Erythroblast (primary cell): ENCODE measurements at regions not wholly inside any gene's neighbourhood (a gene's known extent, or its start where the extent isn't known, plus 50 kb on each side); places are given as distances from the start of the nearest gene placed in this dataset.

Source experiments
- DNase-seq, 2 experiments: peaks; one replicate each; lab custom pipeline; 2025; lab: John Stamatoyannopoulos, UW
- GATA1 ChIP-seq: IDR thresholded peaks from 2 replicates; pipeline ENCODE4 v1.6.1; 2011; ENCODE audit warnings: low read depth, mild to moderate bottlenecking, control low read depth, low read length, moderate library complexity
- POLR2A ChIP-seq: IDR thresholded peaks from 2 replicates; pipeline ENCODE4 v1.6.1; 2011; ENCODE audit warnings: mild to moderate bottlenecking, low read length

DNA sequence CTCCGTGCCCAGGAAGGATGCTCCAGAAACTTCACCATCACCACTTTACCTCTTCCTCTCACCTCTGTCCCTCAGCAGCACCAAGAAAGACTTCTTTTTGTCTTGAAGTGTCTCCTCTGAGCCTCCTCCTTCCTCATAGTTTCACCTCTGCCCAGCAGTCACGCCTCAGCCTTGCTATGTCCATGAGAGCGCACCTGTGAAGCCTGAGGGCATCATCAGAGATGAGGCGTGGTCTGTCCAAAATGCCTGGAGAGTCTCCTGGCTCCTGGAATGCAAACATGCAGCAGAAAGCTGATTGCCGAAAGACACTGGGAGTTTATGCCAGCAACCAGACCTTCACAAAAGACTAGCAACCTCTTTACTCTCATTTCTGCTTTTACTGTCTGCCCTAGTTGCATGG lies 336.6 kb downstream of the TEX29 start:
- TF ChIP-seq GATA1, result no peak
- TF ChIP-seq POLR2A, result no peak
- DNase-seq, result no peak

- no peak for TF ChIP-seq GATA1
- TF ChIP-seq POLR2A, result no peak
- DNase-seq, result no peak
Measured at GRCh38 chr13:111658145-111659100, 338.0 kb downstream of the TEX29 start.

DNA sequence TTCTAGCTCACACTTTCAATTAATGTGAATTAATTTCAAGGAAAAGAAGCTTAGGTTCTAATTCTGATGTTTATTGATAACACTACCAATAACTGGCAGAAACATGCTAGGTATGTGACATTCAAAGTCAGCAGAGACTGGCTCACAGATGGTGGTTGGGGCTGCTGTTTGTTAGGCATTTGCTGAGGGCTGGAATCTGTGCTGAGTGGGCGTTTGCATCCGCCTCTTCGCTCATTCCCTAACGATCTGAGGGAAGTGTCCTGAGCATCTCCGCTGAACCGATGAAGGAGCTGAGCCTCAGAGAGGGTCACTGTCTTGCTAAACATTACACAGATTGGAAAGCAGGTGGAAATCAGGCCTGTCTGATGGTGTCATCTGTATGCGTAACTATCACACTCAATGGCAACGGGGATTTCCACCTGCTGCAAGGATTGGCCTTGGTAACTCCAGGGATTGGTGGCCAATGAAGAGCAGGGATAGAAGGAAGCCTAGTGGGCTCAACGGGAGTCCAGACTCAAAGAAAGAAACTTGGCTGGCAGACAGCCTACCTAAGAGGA lies 338.9 kb downstream of the TEX29 start:
- DNase-seq, result no peak
- TF ChIP-seq POLR2A (no peak), GATA1 (no peak)

- DNase-seq, result no peak
- TF ChIP-seq GATA1 (no peak), POLR2A (no peak)
Measured at GRCh38 chr13:111659842-111660241, 339.4 kb downstream of the TEX29 start.

GRCh38 chr13:111661052-111661451 lies 340.6 kb downstream of the TEX29 start:
- DNase-seq, result no peak
- TF ChIP-seq POLR2A, result no peak
- no peak for TF ChIP-seq GATA1

DNA sequence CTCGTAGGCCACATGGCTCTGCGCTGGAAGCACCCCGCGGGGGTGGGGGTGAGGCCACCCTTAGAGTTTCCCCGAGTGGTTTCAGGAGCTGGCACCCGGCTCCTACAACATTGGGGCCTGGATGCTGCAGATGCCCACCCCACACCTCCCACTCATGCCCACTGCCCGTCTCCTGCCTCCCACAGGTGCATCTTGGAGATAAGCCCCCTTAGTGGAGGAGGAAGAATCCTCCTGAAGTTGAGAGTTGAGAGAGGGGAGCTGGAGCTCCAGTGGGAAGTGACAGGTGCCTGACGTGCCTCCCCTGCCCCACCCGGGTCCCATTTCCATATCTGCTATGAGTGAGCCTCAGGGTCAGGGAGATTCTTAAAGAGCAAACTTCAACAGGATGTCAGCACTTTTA lies 341.3 kb downstream of the TEX29 start:
- no peak for TF ChIP-seq POLR2A
- TF ChIP-seq GATA1, result no peak
- no peak for DNase-seq

- no peak for DNase-seq
- TF ChIP-seq GATA1 (no peak), POLR2A (no peak)
Measured at GRCh38 chr13:111662451-111662850, 342.0 kb downstream of the TEX29 start.

- DNase-seq, result no peak
- TF ChIP-seq GATA1 (no peak), POLR2A (no peak)
Measured at GRCh38 chr13:111662895-111663294, 342.5 kb downstream of the TEX29 start.

GRCh38 chr13:111663505-111663904 lies 343.1 kb downstream of the TEX29 start:
- DNase-seq, result no peak
- no peak for TF ChIP-seq POLR2A
- no peak for TF ChIP-seq GATA1

DNA sequence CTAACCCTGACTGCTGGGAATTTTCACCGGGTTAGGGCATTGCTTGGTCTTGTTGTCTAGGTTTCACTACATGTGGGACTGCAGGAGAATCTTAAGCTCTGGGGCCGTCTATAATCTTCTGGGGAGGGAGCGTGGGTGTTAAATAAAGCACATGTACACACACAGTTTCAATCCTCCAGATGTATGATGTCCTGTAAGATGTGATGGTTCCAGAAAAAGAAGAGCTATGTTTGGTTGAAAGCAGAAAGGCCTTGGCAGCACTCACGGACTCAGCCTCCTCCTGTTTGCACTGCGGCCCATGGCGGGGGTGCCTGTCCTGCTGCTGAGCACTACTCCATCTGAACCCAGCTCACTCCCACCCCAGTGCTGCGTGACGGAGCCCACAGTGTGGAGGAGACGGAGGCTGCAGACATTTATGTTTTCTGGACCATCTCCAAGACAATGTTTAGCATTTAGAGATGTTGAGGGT lies 343.5 kb downstream of the TEX29 start:
- no peak for TF ChIP-seq GATA1
- no peak for TF ChIP-seq POLR2A
- DNase-seq, result no peak

- DNase-seq, result no peak
- TF ChIP-seq POLR2A (no peak), GATA1 (no peak)
Measured at GRCh38 chr13:111664696-111665095, 344.3 kb downstream of the TEX29 start.

DNA sequence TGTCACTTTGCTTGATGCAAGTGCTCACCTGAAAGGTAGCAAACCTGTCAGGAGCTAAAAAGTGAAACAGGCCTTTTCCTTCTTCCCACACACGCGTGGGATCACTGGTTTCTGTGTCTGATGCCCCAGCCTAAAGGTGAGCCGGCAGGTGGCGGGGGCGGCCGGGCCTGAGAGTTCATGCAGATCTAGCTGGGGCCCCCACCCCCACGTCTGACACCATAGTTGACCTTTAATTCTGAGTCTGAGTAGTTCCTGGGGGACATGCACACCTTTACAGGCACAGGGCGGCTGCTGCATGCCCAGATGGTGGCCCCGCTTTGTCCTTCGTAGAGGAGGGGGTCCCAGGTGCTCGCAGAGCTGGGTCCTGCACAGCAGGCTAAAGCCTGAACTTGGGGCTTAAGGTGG lies 345.3 kb downstream of the TEX29 start:
- DNase-seq, result no peak
- TF ChIP-seq POLR2A (no peak), GATA1 (no peak)

DNA sequence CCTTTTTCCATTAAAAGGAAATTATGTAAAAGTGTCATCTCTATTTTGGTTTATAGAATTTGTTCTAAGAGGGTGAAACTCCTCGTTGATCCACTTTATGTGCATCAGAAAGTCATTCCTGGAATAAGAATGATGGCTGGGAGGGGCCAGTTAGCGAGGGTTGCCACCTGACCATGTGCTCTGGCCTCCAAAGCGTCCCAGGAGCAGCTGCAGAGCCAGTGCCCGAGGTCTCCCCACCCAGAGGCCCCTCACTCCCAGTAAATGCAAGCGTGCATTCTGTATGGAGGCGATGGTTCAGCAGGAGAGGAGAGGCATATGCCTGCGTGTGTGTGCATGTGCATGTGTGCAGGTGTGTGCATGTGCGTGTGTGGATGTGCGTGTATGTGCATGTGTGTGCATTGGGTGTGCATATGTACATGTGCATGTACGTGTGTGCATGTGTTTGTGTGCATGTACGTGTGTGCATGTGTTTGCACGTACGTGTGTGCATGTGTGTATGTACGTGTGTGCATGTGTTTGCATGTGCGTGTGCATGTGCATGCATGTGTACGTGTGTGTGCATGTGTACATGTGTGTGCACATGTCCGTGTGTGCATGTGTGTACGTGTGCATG lies 345.8 kb downstream of the TEX29 start:
- no peak for TF ChIP-seq GATA1
- no peak for TF ChIP-seq POLR2A
- no peak for DNase-seq

GRCh38 chr13:111667757-111668156 lies 347.3 kb downstream of the TEX29 start:
- no peak for DNase-seq
- TF ChIP-seq POLR2A (no peak), GATA1 (no peak)
